Endothelial cell of umbilical vein (primary cell): ENCODE measurements at regions not wholly inside any gene's neighbourhood (a gene's known extent, or its start where the extent isn't known, plus 50 kb on each side); places are given as distances from the start of the nearest gene placed in this dataset.

Experiments used
- BruUV-seq: library from RNA; stranded (reverse); fragments of 400-500 nt; replicated peaks from 2 replicates; lab custom pipeline; 2021; lab: Mats Ljungman, UMichigan
- CTCF ChIA-PET: fragments of 300-600, 350-600 bp; sonication (Branson Sonifier 250); formaldehyde crosslinking; loops from one replicate; lab custom pipeline; 2021; ENCODE audit warnings: antibody characterized with exemption, inconsistent platforms; lab: Charles Lee
- POLR2A ChIA-PET: fragments of 300-600, 350-600 bp; sonication (Branson Sonifier 250); formaldehyde crosslinking; loops from one replicate; lab custom pipeline; 2021; ENCODE audit warnings: antibody characterized with exemption, inconsistent platforms; lab: Charles Lee
- DNase-seq: peaks from one replicate; pipeline ENCODE4 v3.0.0-alpha.2; 2011; ENCODE audit warnings: low read depth, low spot score
- FAIRE-seq: peaks from 2 replicates; lab custom pipeline; 2011; peaks lifted over from hg19 to GRCh38; lab: Jason Lieb, UNC
- H2AFZ ChIP-seq: 2 replicates; pipeline ENCODE4 v1.6.0; 2012; ENCODE audit warnings: low read depth, low read length, control low read depth, inconsistent platforms
- H3K27ac ChIP-seq: 2 replicates; pipeline ENCODE4 v1.5.1; 2011; ENCODE audit warnings: low read depth, mild to moderate bottlenecking, control low read depth, low read length, moderate library complexity; ENCODE audit not compliant: insufficient read depth
- H3K27me3 ChIP-seq, 2 experiments: 2 replicates each; pipeline versions ENCODE4 v1.6.0 to v1.6.1; 2011; ENCODE audit warnings: low read length in 2 of 2, mixed read lengths in 1 of 2; ENCODE audit not compliant: control insufficient read depth in 2 of 2, insufficient read depth in 2 of 2
- H3K36me3 ChIP-seq, 2 experiments: 2 replicates in 1 of 2; 3 replicates in 1 of 2; pipeline ENCODE4 v1.5.1; 2011; ENCODE audit warnings: low read length in 2 of 2, mild to moderate bottlenecking in 1 of 2, moderate library complexity in 1 of 2; ENCODE audit not compliant: control insufficient read depth in 2 of 2, insufficient read depth in 2 of 2; ENCODE audit errors: extremely low read depth in 1 of 2
- H3K4me1 ChIP-seq: 3 replicates; pipeline ENCODE4 v1.5.1; 2011; ENCODE audit warnings: mild to moderate bottlenecking, low read length; ENCODE audit not compliant: control insufficient read depth, insufficient read depth; ENCODE audit errors: extremely low read depth
- H3K4me2 ChIP-seq: 2 replicates; pipeline ENCODE4 v1.6.1; 2011; ENCODE audit warnings: low read length, control low read depth, mixed read lengths; ENCODE audit not compliant: insufficient read depth
- H3K4me3 ChIP-seq, 3 experiments: fragments of 200-600 bp in 1 of 3; sonication (generic), shearing (Covaris generic) in 1 of 3; replicated peaks in 1 of 3; 2 replicates each; pipeline ENCODE4 v1.5.1; 2011 to 2016; ENCODE audit warnings: control low read depth in 3 of 3, low read length in 3 of 3, mild to moderate bottlenecking in 2 of 3, inconsistent platforms in 1 of 3, low read depth in 1 of 3, moderate library complexity in 1 of 3; ENCODE audit not compliant: insufficient read depth in 1 of 3
- H3K79me2 ChIP-seq: 2 replicates; pipeline ENCODE4 v1.6.0; 2012; ENCODE audit warnings: low read length, inconsistent platforms; ENCODE audit not compliant: control insufficient read depth, insufficient read depth
- H3K9ac ChIP-seq: replicated peaks from 2 replicates; pipeline ENCODE3; 2011; ENCODE audit warnings: low read length, control low read depth; ENCODE audit not compliant: insufficient read depth; ENCODE audit errors: extremely low read depth
- H3K9me1 ChIP-seq: replicated peaks from 3 replicates; pipeline ENCODE4 v1.6.0; 2011; ENCODE audit warnings: mild to moderate bottlenecking, low read length; ENCODE audit not compliant: control insufficient read depth, insufficient read depth; ENCODE audit errors: extremely low read depth
- H3K9me3 ChIP-seq: replicated peaks from 2 replicates; pipeline ENCODE4 v1.5.1; 2012; ENCODE audit warnings: low read length, inconsistent platforms; ENCODE audit not compliant: control insufficient read depth, insufficient read depth
- H4K20me1 ChIP-seq: replicated peaks from 2 replicates; pipeline ENCODE3; 2011; ENCODE audit warnings: mild to moderate bottlenecking, low read length; ENCODE audit not compliant: control insufficient read depth, insufficient read depth; ENCODE audit errors: extremely low read depth
- CTCF ChIP-seq, 2 donors: IDR thresholded peaks; 1 replicate in 1 of 2; 2 replicates in 1 of 2; pipeline ENCODE4 v1.5.1; 2011; ENCODE audit warnings: low read length in 2 of 2, mild to moderate bottlenecking in 2 of 2, moderate library complexity in 2 of 2, control low read depth in 1 of 2, inconsistent platforms in 1 of 2, low read depth in 1 of 2; ENCODE audit not compliant: insufficient read depth in 1 of 2; ENCODE audit errors: extremely low read depth in 1 of 2
- EZH2 ChIP-seq: IDR thresholded peaks from 2 replicates; pipeline ENCODE4 v1.6.1; 2012; ENCODE audit warnings: borderline replicate concordance, low read depth, mild to moderate bottlenecking, moderate library complexity, low read length, inconsistent platforms; ENCODE audit not compliant: severe bottlenecking
- FOS ChIP-seq: IDR thresholded peaks from 2 replicates; pipeline ENCODE4 v1.6.1; 2011; ENCODE audit warnings: mild to moderate bottlenecking, low read length, moderate library complexity, borderline replicate concordance; ENCODE audit not compliant: insufficient read depth
- GATA2 ChIP-seq: IDR thresholded peaks from 2 replicates; pipeline ENCODE4 v1.7.0; 2011; ENCODE audit warnings: low read depth, mild to moderate bottlenecking, moderate library complexity, mixed read lengths, low read length; ENCODE audit not compliant: insufficient read length, insufficient read depth
- JUN ChIP-seq: IDR thresholded peaks from 2 replicates; pipeline ENCODE4 v1.6.1; 2011; ENCODE audit warnings: borderline replicate concordance, low read depth; ENCODE audit not compliant: insufficient read length, insufficient read depth
- MAX ChIP-seq: IDR thresholded peaks from 2 replicates; pipeline ENCODE4 v1.6.1; 2011; ENCODE audit not compliant: insufficient read depth, insufficient read length
- MYC ChIP-seq: IDR thresholded peaks from one replicate; pipeline ENCODE4 v1.6.1; 2011; ENCODE audit warnings: mild to moderate bottlenecking, low read depth, low read length
- POLR2A ChIP-seq: IDR thresholded peaks from 2 replicates; pipeline ENCODE4 v1.6.1; 2012; ENCODE audit warnings: low read depth, mild to moderate bottlenecking, control low read depth, low read length
- POLR2AphosphoS5 ChIP-seq: IDR thresholded peaks from 2 replicates; pipeline ENCODE4 v1.6.1; 2012; ENCODE audit warnings: low read depth, mild to moderate bottlenecking, control low read depth, low read length, moderate library complexity; ENCODE audit not compliant: insufficient read depth
- dilution Hi-C: fragments of 300-500 bp; cut with MboI; formaldehyde crosslinking; loops from one replicate; pipeline ENCODE4 v1.15.0; 2019; ENCODE audit warnings: low sequenced_read_pairs; ENCODE audit not compliant: extremely low pct_ligation_motif_present
- intact Hi-C: fragments of 100-400 bp; cut with micrococcal nuclease; formaldehyde crosslinking; loops from one replicate; pipeline ENCODE4 v1.10.0; 2022

GRCh38 chr7:84800846-84801245 lies 386.0 kb downstream of the SEMA3D start:
- Histone ChIP-seq H3K9ac (no peak overlapping the region), H3K36me3 (no peaks in the 10 kb centered on the region), H3K9me1 (no peaks in the 10 kb centered on the region), H4K20me1 (no peaks in the 10 kb centered on the region), H3K4me2 (no peak overlapping the region), H3K27ac (no peak overlapping the region), H3K4me3 (no peak overlapping the region), H3K27me3 (no peaks in the 10 kb centered on the region), H3K9me3 (no peaks in the 10 kb centered on the region), H3K4me1 (peaks cover 5% of the 10 kb centered on the region), H2AFZ (no peak overlapping the region), H3K79me2 (no peaks in the 10 kb centered on the region)
- no TSS peak for BruUV-seq
- FAIRE-seq: no peak
- ChIA-PET CTCF (interaction anchor here (1.8 kb wide), 1 partner anchor 12 kb away, joined by 4 read pairs; no protein-coding TSS in a partner anchor), POLR2A (no interaction called here)
- no peak for DNase-seq
- no peak for TF ChIP-seq CTCF (IDR thresholded peaks at IDR 0.05; ENCODE audit: extremely low read depth in 1 of 2, insufficient read depth in 1 of 2, low read depth in 1 of 2, low read length in 2 of 2)
- TF ChIP-seq POLR2A: no peak
- no peak for TF ChIP-seq MAX
- TF ChIP-seq GATA2: no peak
- no peak for TF ChIP-seq POLR2AphosphoS5
- no peak for TF ChIP-seq FOS
- no peak for TF ChIP-seq MYC
- TF ChIP-seq EZH2: no peak
- TF ChIP-seq JUN: no peak
- intact Hi-C loops: loop anchor here (5.0 kb wide), 1 partner anchor 164 kb away; no protein-coding TSS in a partner anchor
- dilution Hi-C loops: no loop called here
